Progenitor cell of endocrine pancreas (in vitro differentiated cells): ENCODE measurements at regions not wholly inside any gene's neighbourhood (a gene's known extent, or its start where the extent isn't known, plus 50 kb on each side); places are given as distances from the start of the nearest gene placed in this dataset.

Source experiments
- DNase-seq: peaks from one replicate; pipeline ENCODE4 v3.0.0; 2021; ENCODE audit warnings: low spot score; ENCODE audit not compliant: unreplicated experiment
- H3K27ac Mint-ChIP-seq: 2 replicates; pipeline ENCODE4 v1.8.0; 2021; ENCODE audit warnings: mild to moderate bottlenecking, moderate library complexity, mixed read lengths
- H3K27me3 Mint-ChIP-seq: 2 replicates; pipeline ENCODE4 v1.8.0; 2021; ENCODE audit warnings: mixed read lengths
- H3K36me3 Mint-ChIP-seq: 2 replicates; pipeline ENCODE4 v1.8.0; 2022; ENCODE audit warnings: mixed read lengths; ENCODE audit not compliant: insufficient read depth
- H3K4me1 Mint-ChIP-seq: 2 replicates; pipeline ENCODE4 v1.8.0; 2021; ENCODE audit warnings: low read depth, mixed read lengths
- H3K4me3 Mint-ChIP-seq: 2 replicates; pipeline ENCODE4 v1.8.0; 2021; ENCODE audit warnings: low read depth, mild to moderate bottlenecking, moderate library complexity, mixed read lengths
- H3K9me3 Mint-ChIP-seq: 2 replicates; pipeline ENCODE4 v1.8.0; 2021; ENCODE audit warnings: low read depth, mixed read lengths
- CTCF ChIP-seq: fragments of 200-600 bp; sonication (generic); IDR thresholded peaks from one replicate; pipeline ENCODE4 v1.5.0; 2021; ENCODE audit warnings: antibody characterized with exemption, mild to moderate bottlenecking; ENCODE audit not compliant: unreplicated experiment

GRCh38 chr2:103520547-103520946 is 758.7 kb downstream of the TMEM182 start:
- no peak for TF ChIP-seq CTCF
- no peak for DNase-seq
- no peak overlapping the region for H3K4me3 Mint-ChIP-seq
- no peaks in the 10 kb centered on the region for H3K4me1 Mint-ChIP-seq
- no peak overlapping the region for H3K27ac Mint-ChIP-seq
- no peaks in the 10 kb centered on the region for H3K27me3 Mint-ChIP-seq
- peaks cover 2% of the 10 kb centered on the region for H3K9me3 Mint-ChIP-seq
- no peaks in the 10 kb centered on the region for H3K36me3 Mint-ChIP-seq

GRCh38 chr2:103525756-103526155 is 763.9 kb downstream of the TMEM182 start:
- Mint-ChIP-seq H3K4me1 (no peaks in the 10 kb centered on the region), H3K9me3 (no peaks in the 10 kb centered on the region), H3K27ac (no peak overlapping the region), H3K27me3 (no peaks in the 10 kb centered on the region), H3K36me3 (no peaks in the 10 kb centered on the region), H3K4me3 (no peak overlapping the region)
- no peak for TF ChIP-seq CTCF
- no peak for DNase-seq

DNA sequence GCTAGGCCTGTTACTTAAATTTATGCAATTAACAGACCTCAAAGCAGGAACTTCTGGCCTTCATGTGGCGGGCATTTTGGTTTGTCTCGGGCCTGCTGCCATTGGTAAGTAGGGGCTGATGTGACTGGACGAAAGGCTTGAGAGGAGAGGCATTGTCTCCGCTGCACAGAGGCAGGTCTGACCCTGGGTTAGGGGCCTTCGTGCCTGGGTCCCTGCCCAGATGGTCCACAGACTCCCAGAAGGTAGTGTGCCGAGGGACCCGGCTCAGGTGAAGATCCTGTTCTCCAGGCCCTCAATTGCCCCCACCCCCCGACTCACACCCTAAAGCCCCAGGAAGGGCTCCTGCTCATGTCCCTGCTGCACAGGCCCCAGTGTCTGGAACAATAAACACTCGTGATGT is 764.9 kb downstream of the TMEM182 start:
- H3K36me3 Mint-ChIP-seq = no peaks in the 10 kb centered on the region
- no peak overlapping the region for H3K4me3 Mint-ChIP-seq
- no peak for DNase-seq
- no peaks in the 10 kb centered on the region for H3K9me3 Mint-ChIP-seq
- no peak overlapping the region for H3K27ac Mint-ChIP-seq
- TF ChIP-seq CTCF = no peak
- no peaks in the 10 kb centered on the region for H3K27me3 Mint-ChIP-seq
- no peaks in the 10 kb centered on the region for H3K4me1 Mint-ChIP-seq

DNA sequence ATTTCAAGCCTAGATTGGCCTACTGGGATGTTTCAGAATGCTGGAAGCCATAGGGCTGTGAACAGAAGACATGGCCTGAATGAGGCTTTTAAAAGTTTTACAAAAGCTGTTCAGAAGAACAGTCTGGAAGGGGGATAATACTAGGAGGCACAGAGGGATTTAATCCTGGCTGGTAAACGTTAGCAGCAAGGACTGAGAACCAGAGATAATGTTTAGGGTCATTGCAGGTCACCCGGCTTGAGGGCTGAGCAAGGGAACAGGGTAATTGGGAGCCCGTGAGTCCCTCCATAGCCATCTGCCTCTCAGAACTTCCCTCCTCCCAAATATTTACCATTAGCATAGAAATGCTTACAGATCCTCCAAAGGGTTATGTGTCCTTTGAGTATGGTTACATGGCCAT is 765.4 kb downstream of the TMEM182 start:
- Mint-ChIP-seq H3K4me1 (no peaks in the 10 kb centered on the region), H3K9me3 (no peaks in the 10 kb centered on the region), H3K4me3 (no peak overlapping the region), H3K36me3 (no peaks in the 10 kb centered on the region), H3K27me3 (no peaks in the 10 kb centered on the region), H3K27ac (no peak overlapping the region)
- no peak for DNase-seq
- no peak for TF ChIP-seq CTCF

DNA sequence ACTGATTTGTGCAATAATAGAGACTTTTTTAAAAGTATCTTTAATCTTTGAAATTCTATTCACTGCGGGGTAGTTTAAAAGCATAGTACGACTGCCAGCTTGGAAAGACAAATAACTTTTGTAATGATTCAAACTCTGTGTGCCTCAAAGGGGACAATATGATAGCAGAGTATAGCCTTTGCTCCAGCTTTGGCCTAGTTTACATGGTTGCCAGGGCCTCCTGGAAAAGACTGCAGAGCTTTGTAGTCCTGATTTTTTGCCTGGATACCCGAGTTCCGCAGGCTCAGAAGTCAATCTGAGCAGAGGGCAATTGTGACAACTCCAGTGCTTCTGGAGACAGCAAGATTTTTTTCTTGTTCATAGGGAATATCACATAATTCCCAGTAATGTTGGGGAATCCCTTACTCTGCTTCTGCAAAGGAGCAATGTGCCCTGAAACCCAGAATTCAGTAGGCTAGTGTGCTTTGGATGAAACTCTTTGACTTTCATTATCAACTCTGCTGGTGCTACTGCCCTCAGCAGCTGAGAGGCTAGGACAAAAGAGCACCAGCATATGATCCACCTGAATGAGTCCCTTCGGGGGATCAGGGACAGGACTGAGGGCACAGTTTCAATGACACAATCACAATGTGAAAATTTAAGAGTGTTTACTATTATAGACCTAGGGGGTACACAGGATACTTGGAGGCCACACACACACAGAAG is 768.1 kb downstream of the TMEM182 start:
- Mint-ChIP-seq H3K27me3 (no peaks in the 10 kb centered on the region), H3K9me3 (peaks cover 5% of the 10 kb centered on the region)

More for the DNA sequence above, 768.1 kb downstream of the TMEM182 start:
- Mint-ChIP-seq H3K27ac (no peak overlapping the region), H3K4me3 (no peak overlapping the region), H3K4me1 (no peaks in the 10 kb centered on the region), H3K36me3 (no peaks in the 10 kb centered on the region)
- no peak for TF ChIP-seq CTCF
- DNase-seq = no peak
